ENCODE measurements at regions not wholly inside any gene's neighbourhood (a gene's known extent, or its start where the extent isn't known, plus 50 kb on each side); places are given as distances from the start of the nearest gene placed in this dataset.

DNA sequence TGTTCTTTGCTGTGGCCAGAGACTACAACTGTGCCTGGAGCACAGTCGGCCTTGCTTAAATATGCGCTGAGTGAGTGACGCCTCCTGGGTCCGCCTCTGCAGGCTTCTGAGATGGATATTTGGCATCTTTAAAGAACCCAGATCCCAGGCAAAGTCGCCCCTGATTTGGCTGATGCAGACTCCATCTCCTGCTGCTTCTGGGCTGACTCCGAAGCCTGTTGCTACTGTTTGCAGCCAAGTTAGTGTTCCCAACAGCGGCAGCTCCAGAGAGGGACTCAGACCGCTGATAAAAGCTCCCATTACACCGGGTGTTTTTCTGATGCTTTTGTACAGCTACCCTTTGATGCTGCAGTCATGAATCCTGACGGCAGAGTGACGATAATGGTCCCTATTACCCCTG lies 83.0 kb upstream of the SULF2 start:
- TF ChIP-seq CTCF (IDR thresholded peaks at IDR 0.05; ENCODE audit: low read depth, low read length): no peak
- no peak for TF ChIP-seq EZH2phosphoT487 (IDR thresholded peaks at IDR 0.05; ENCODE audit: low read depth)
- Histone ChIP-seq H4K20me1 (ENCODE audit: insufficient read depth, low read length) (no peaks in the 10 kb centered on the region), H3K4me3 (ENCODE audit: low read length) (no peak overlapping the region), H3K9ac (ENCODE audit: low read length) (no peak overlapping the region), H3K4me2 (ENCODE audit: low read length) (no peak overlapping the region), H3K79me2 (ENCODE audit: low read length) (no peaks in the 10 kb centered on the region), H3K27ac (ENCODE audit: low read length) (no peak overlapping the region), H3K27me3 (ENCODE audit: low read depth, low read length) (peaks cover 40% of the 10 kb centered on the region), H2AFZ (ENCODE audit: low read depth, low read length) (no peak overlapping the region), H3K4me1 (ENCODE audit: low read length) (no peaks in the 10 kb centered on the region), H3K36me3 (replicated peaks; ENCODE audit: low read depth, low read length) (no peaks in the 10 kb centered on the region), H3K9me3 (ENCODE audit: insufficient read depth, low read length) (no peaks in the 10 kb centered on the region; the same call in 1 of the 2 replicates)

DNA sequence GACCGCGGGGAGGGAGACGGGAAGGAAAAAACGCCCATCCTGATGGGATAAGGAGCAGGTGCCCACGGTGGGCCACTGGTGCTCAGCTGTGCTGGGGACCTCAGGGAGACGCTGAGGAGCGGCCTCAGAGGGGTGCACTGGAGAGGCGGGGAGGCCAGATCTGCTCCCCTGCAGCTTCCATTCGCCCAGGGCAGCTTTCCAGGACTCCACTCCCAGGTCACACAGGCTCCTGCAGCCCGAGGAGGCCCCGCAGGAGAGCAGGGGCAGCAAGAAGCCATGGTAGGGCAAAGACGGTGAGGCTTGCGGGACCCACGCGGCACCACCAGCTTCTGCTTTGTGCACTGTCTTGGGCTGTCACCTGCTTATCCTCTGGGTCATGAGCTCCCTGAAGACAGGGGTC lies 82.5 kb upstream of the SULF2 start:
- H3K36me3 ChIP-seq (replicated peaks; ENCODE audit: low read depth, low read length): no peaks in the 10 kb centered on the region
- H3K79me2 ChIP-seq (ENCODE audit: low read length): no peaks in the 10 kb centered on the region
- TF ChIP-seq EZH2phosphoT487 (IDR thresholded peaks at IDR 0.05; ENCODE audit: low read depth) (no peak), CTCF (IDR thresholded peaks at IDR 0.05; ENCODE audit: low read depth, low read length) (no peak)
- H3K9ac ChIP-seq (ENCODE audit: low read length): no peak overlapping the region
- no peak overlapping the region for H3K4me2 ChIP-seq (ENCODE audit: low read length)
- no peak overlapping the region for H3K27ac ChIP-seq (ENCODE audit: low read length)
- H3K27me3 ChIP-seq (ENCODE audit: low read depth, low read length): peaks cover 44% of the 10 kb centered on the region
- H3K9me3 ChIP-seq (ENCODE audit: insufficient read depth, low read length): peaks cover 4% of the 10 kb centered on the region; the same call in 1 of the 2 replicates
- H3K4me1 ChIP-seq (ENCODE audit: low read length): no peaks in the 10 kb centered on the region
- H2AFZ ChIP-seq (ENCODE audit: low read depth, low read length): no peak overlapping the region
- H3K4me3 ChIP-seq (ENCODE audit: low read length): no peak overlapping the region
- H4K20me1 ChIP-seq (ENCODE audit: insufficient read depth, low read length): no peaks in the 10 kb centered on the region

DNA sequence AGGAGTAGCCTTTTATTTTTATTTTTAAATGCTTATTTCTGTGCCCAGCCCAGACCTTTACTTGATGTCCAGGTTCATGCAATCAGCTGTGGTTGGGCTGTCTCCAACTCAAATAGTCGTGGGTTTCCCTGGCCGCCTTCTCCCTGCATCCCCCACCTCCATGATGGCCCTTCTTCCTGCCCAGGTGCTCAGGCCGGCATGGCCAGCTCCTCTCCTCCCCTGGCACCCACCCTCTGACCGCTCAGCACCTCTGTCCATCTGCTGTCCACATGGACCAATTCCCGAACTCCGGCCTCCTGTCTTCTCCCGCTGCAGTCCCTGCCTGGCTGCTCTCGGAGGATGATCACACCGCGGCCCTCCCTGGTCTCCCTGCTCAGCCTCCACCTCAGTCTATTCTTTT lies 81.2 kb upstream of the SULF2 start:
- H3K4me2 ChIP-seq (ENCODE audit: low read length): no peak overlapping the region
- H3K36me3 ChIP-seq (replicated peaks; ENCODE audit: low read depth, low read length): no peaks in the 10 kb centered on the region
- no peak overlapping the region for H3K4me3 ChIP-seq (ENCODE audit: low read length)
- H4K20me1 ChIP-seq (ENCODE audit: insufficient read depth, low read length): no peaks in the 10 kb centered on the region
- TF ChIP-seq EZH2phosphoT487 (IDR thresholded peaks at IDR 0.05; ENCODE audit: low read depth): no peak
- no peak for TF ChIP-seq CTCF (IDR thresholded peaks at IDR 0.05; ENCODE audit: low read depth, low read length)
- H3K27me3 ChIP-seq (ENCODE audit: low read depth, low read length): peaks cover 51% of the 10 kb centered on the region
- no peaks in the 10 kb centered on the region for H3K79me2 ChIP-seq (ENCODE audit: low read length)
- H3K27ac ChIP-seq (ENCODE audit: low read length): no peak overlapping the region
- peaks cover 6% of the 10 kb centered on the region; the same call in 1 of the 2 replicates for H3K9me3 ChIP-seq (ENCODE audit: insufficient read depth, low read length)
- H3K9ac ChIP-seq (ENCODE audit: low read length): no peak overlapping the region
- H3K4me1 ChIP-seq (ENCODE audit: low read length): no peaks in the 10 kb centered on the region
- no peak overlapping the region for H2AFZ ChIP-seq (ENCODE audit: low read depth, low read length)

DNA sequence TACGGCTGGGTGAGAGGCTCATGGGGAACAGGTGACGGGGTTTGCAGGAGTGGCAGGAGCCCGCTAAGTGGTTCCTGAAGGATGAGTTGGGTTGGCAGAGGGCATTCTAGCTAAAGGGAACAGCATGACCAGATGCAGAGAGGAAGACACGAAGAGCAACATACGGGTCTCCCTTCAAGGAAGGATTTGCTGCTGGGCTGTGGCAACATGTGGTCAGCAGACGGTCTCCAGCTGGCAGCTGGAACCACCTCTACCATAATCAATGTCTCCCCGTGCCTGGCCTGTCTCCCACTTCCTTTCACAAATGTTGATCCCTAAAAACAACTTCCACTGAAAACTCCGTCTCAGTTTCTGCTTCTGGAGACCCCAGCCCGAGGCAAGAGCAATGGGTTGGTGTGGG lies 80.6 kb upstream of the SULF2 start:
- H3K4me1 ChIP-seq (ENCODE audit: low read length): no peaks in the 10 kb centered on the region
- peaks cover 55% of the 10 kb centered on the region for H3K27me3 ChIP-seq (ENCODE audit: low read depth, low read length)
- no peak overlapping the region for H3K4me2 ChIP-seq (ENCODE audit: low read length)
- no peak overlapping the region for H3K27ac ChIP-seq (ENCODE audit: low read length)
- no peak overlapping the region for H2AFZ ChIP-seq (ENCODE audit: low read depth, low read length)
- no peak overlapping the region for H3K4me3 ChIP-seq (ENCODE audit: low read length)
- no peak overlapping the region for H3K9ac ChIP-seq (ENCODE audit: low read length)
- no peaks in the 10 kb centered on the region for H3K36me3 ChIP-seq (replicated peaks; ENCODE audit: low read depth, low read length)
- peaks cover 6% of the 10 kb centered on the region; the same call in 1 of the 2 replicates for H3K9me3 ChIP-seq (ENCODE audit: insufficient read depth, low read length)
- H3K79me2 ChIP-seq (ENCODE audit: low read length): no peaks in the 10 kb centered on the region
- H4K20me1 ChIP-seq (ENCODE audit: insufficient read depth, low read length): no peaks in the 10 kb centered on the region
- TF ChIP-seq CTCF (IDR thresholded peaks at IDR 0.05; ENCODE audit: low read depth, low read length): no peak
